ENCODE measurements at regions not wholly inside any gene's neighbourhood (a gene's known extent, or its start where the extent isn't known, plus 50 kb on each side); places are given as distances from the start of the nearest gene placed in this dataset.

DNA sequence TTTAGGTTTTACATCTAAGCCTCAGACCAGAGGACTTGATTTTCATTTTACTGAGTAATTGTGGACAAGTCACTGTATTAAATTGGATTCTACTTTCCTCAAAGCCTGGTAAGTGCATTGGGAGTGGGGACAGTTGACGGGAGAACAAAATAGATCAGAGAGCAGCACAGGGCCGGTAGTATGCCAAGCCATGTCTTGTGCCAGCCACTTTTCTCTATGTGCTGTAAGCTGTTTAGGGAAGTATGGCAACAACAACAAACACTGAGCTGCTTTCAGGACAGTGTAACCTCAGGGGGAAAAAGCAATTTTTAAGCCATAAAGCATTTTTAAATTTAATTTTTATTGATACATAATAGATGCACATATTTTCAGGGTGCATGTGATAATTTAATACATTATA lies 365.9 kb upstream of the IGFBP3 start:
- TF ChIP-seq, protein P1, sequence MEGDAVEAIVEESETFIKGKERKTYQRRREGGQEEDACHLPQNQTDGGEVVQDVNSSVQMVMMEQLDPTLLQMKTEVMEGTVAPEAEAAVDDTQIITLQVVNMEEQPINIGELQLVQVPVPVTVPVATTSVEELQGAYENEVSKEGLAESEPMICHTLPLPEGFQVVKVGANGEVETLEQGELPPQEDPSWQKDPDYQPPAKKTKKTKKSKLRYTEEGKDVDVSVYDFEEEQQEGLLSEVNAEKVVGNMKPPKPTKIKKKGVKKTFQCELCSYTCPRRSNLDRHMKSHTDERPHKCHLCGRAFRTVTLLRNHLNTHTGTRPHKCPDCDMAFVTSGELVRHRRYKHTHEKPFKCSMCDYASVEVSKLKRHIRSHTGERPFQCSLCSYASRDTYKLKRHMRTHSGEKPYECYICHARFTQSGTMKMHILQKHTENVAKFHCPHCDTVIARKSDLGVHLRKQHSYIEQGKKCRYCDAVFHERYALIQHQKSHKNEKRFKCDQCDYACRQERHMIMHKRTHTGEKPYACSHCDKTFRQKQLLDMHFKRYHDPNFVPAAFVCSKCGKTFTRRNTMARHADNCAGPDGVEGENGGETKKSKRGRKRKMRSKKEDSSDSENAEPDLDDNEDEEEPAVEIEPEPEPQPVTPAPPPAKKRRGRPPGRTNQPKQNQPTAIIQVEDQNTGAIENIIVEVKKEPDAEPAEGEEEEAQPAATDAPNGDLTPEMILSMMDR (IDR thresholded peaks at IDR 0.05; ENCODE audit: insufficient read depth, missing control alignments) = no peak
- FAIRE-seq (no peak), DNase-seq (ENCODE audit: insufficient read length, low spot score) (no peak)

DNA sequence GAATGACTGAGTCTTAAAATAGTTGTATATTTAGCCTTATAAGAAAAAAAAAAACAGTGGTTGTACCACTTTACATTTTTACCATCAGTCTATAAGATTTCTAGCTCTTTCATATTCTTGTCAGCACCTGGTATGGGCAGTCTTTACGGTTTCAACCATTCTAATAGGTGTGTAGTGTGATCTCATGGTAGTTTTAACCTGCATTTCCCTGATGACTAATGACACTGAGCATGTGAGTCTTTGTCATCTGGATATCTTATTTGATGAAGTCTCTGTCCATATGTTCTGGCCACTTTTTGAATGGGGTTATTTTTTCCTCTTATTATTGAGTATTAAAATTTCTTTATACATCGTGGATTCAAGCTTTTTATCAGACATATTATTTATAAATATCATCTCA lies 365.3 kb upstream of the IGFBP3 start:
- TF ChIP-seq, protein P1 (IDR thresholded peaks at IDR 0.05; ENCODE audit: insufficient read depth, missing control alignments) = no peak
- no peak for FAIRE-seq
- DNase-seq (ENCODE audit: insufficient read length, low spot score) = no peak

DNA sequence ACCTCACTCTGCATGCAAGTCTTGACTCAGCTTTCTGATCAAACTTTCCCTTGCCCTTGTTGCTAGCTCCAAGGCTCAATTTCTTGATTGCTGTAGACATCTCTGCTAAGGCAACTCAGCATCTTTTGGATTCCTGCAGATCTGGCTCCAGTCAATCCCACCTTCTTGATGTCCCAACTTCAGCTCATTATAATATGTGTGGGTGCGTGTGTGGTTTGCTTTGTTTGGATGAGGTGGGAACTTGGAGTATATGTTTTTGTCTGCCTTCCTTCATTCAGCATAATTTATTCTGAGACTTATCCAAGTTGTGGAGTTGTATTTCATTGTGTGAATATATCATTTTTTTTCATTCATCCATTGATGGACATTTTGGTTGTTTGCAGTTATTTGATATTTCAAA lies 364.8 kb upstream of the IGFBP3 start:
- TF ChIP-seq, protein P1 (IDR thresholded peaks at IDR 0.05; ENCODE audit: insufficient read depth, missing control alignments) = no peak
- DNase-seq (ENCODE audit: insufficient read length, low spot score) = no peak
- no peak for FAIRE-seq

DNA sequence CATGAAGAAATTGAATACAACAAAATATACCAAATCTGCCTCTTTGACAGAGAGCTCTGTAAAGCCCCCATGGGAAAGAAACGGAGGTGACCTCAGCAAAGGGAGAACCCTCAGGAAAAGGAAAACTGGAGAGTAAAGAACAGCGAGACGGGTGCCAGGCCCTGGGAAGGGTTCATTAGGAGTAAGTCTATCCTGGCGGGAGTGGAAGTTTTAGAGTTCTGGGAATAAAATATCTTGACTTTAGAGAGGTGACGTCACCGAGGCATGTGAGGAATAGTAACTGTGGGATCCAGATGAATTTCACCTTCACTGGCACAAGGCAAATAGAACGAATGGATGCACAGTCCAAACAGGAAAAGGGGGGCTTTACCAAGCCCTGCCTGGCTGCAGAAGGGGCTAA lies 362.8 kb upstream of the IGFBP3 start:
- TF ChIP-seq, protein P1 (IDR thresholded peaks at IDR 0.05; ENCODE audit: insufficient read depth, missing control alignments) = no peak
- no peak for FAIRE-seq
- no peak for DNase-seq (ENCODE audit: insufficient read length, low spot score)

DNA sequence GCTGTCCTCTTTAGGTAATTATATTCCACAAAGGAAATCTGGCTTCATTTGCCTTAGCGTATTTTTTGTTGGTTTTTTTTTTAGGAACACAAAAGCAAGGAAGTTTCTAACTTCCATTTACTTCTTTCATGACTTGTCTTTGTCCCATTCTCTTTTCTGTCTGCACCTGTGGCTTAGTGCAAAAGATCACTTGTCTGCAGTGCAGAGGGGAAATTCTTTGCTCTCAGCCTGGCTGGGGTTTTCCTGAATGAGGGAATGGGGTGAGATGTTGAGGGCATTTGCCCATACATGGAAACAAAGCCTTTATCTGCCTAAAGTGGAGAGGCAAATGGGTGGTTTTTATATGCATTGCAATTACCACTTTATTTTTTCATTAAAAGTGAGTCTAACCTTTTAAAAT lies 361.1 kb upstream of the IGFBP3 start:
- no peak for FAIRE-seq
- TF ChIP-seq, protein P1 (IDR thresholded peaks at IDR 0.05; ENCODE audit: insufficient read depth, missing control alignments) = no peak
- DNase-seq (ENCODE audit: insufficient read length, low spot score) = no peak

DNA sequence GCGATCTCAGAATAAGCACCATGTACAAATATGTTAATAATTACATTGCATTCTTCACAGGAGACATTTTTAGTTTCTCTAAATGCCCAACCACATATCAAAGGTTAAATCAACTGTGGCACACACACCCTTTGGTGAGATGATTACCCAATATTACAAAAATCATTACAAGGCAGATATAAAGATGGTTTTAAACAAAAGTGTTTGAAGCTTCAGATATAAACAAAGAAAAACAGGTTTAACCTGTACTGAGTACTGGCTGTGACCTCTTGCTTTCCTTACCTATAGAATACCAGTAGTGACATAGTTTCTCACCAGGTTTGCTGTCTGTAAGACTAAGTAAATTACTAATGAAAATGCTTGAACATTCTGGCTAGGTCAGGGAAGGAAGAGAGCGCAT lies 360.0 kb upstream of the IGFBP3 start:
- no peak for FAIRE-seq
- TF ChIP-seq, protein P1 (IDR thresholded peaks at IDR 0.05; ENCODE audit: insufficient read depth, missing control alignments) = no peak
- DNase-seq (ENCODE audit: insufficient read length, low spot score) = no peak

DNA sequence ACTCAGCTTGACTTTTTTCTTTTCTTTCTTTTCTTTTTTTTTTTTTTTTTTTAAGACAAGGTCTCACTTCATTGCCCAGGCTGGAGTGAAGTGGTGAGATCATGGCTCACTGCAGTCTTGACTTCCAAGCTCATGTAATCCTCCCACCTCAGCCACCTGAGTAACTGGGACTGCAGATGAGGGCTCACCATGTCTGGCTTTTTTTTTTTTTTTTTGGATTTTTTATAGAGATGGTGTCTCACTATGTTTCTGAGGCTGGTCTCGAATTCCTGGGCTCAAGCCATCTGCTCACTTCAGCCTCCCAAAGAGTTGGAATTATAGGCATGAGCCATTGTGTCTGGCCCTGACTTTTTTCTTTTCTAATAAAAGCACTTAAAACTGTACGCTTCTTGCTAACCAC lies 358.2 kb upstream of the IGFBP3 start:
- TF ChIP-seq, protein P1 (IDR thresholded peaks at IDR 0.05; ENCODE audit: insufficient read depth, missing control alignments) = no peak
- DNase-seq (ENCODE audit: insufficient read length, low spot score) (no peak), FAIRE-seq (no peak)
